ENCODE measurements at regions not wholly inside any gene's neighbourhood (a gene's known extent, or its start where the extent isn't known, plus 50 kb on each side); places are given as distances from the start of the nearest gene placed in this dataset.
A peak's percentile ranks its signal among the peaks of the same experiment; 100 is the strongest.

GRCh38 chr1:58896246-58897183 is 112.7 kb upstream of the JUN start:
- H3K79me2 ChIP-seq = no peaks in the 10 kb centered on the region
- H3K4me2 ChIP-seq (ENCODE audit: low read length) = peak overlapping the region; percentile 52
- H3K4me3 ChIP-seq (ENCODE audit: low read depth, low read length) = peak overlapping the region; percentile 12
- H2AFZ ChIP-seq = peak overlapping the region; percentile 62
- H3K9me3 ChIP-seq (ENCODE audit: control insufficient read depth, low read length) = no peaks in the 10 kb centered on the region
- no peaks in the 10 kb centered on the region for H3K27me3 ChIP-seq (ENCODE audit: control insufficient read depth, insufficient read depth, low read length)
- H3K4me1 ChIP-seq = peaks cover 62% of the 10 kb centered on the region
- no peak overlapping the region for H3K9ac ChIP-seq
- TF ChIP-seq CTCF (IDR thresholded peaks at IDR 0.05) = peak; percentile 16
- H3K27ac ChIP-seq = peak overlapping the region; percentile 98
- no peaks in the 10 kb centered on the region for H3K36me3 ChIP-seq (ENCODE audit: control insufficient read depth, insufficient read depth, low read length)

GRCh38 chr1:58898739-58899586 is 115.1 kb upstream of the JUN start:
- H3K4me1 ChIP-seq = peaks cover 62% of the 10 kb centered on the region

GRCh38 chr1:58899587-58900271 is 115.9 kb upstream of the JUN start:
- H3K27me3 ChIP-seq (ENCODE audit: control insufficient read depth, insufficient read depth, low read length) = no peaks in the 10 kb centered on the region
- no peak overlapping the region for H3K9ac ChIP-seq
- H3K27ac ChIP-seq = peak overlapping the region; percentile 99
- peak overlapping the region; percentile 9 for H2AFZ ChIP-seq
- H3K4me3 ChIP-seq (ENCODE audit: low read depth, low read length) = no peak overlapping the region
- no peaks in the 10 kb centered on the region for H3K36me3 ChIP-seq (ENCODE audit: control insufficient read depth, insufficient read depth, low read length)
- H3K79me2 ChIP-seq = no peaks in the 10 kb centered on the region
- H3K4me1 ChIP-seq = peaks cover 55% of the 10 kb centered on the region
- TF ChIP-seq CTCF (IDR thresholded peaks at IDR 0.05) = no peak
- H3K4me2 ChIP-seq (ENCODE audit: low read length) = peak overlapping the region; percentile 12
- H3K9me3 ChIP-seq (ENCODE audit: control insufficient read depth, low read length) = no peaks in the 10 kb centered on the region

More at GRCh38 chr1:58898739-58899586, 115.1 kb upstream of the JUN start:
- Histone ChIP-seq H3K4me2 (ENCODE audit: low read length) (no peak overlapping the region), H3K4me3 (ENCODE audit: low read depth, low read length) (no peak overlapping the region), H3K9me3 (ENCODE audit: control insufficient read depth, low read length) (no peaks in the 10 kb centered on the region), H3K27me3 (ENCODE audit: control insufficient read depth, insufficient read depth, low read length) (no peaks in the 10 kb centered on the region), H3K27ac (peak overlapping the region; percentile 99), H2AFZ (peak overlapping the region; percentile 56), H3K9ac (no peak overlapping the region), H3K79me2 (no peaks in the 10 kb centered on the region), H3K36me3 (ENCODE audit: control insufficient read depth, insufficient read depth, low read length) (no peaks in the 10 kb centered on the region)
- TF ChIP-seq CTCF (IDR thresholded peaks at IDR 0.05) = no peak

- Histone ChIP-seq H3K79me2 (no peaks in the 10 kb centered on the region), H3K36me3 (ENCODE audit: control insufficient read depth, insufficient read depth, low read length) (no peaks in the 10 kb centered on the region), H2AFZ (peak overlapping the region; percentile 9), H3K27ac (peak overlapping the region; percentile 99), H3K27me3 (ENCODE audit: control insufficient read depth, insufficient read depth, low read length) (no peaks in the 10 kb centered on the region), H3K9ac (no peak overlapping the region), H3K4me3 (ENCODE audit: low read depth, low read length) (no peak overlapping the region), H3K4me2 (ENCODE audit: low read length) (no peak overlapping the region), H3K4me1 (peaks cover 49% of the 10 kb centered on the region), H3K9me3 (ENCODE audit: control insufficient read depth, low read length) (no peaks in the 10 kb centered on the region)
- TF ChIP-seq CTCF (IDR thresholded peaks at IDR 0.05) = no peak
These were observed 116.5 kb upstream of the JUN start for GRCh38 chr1:58900396-58900795.
